Natural killer cell (primary cell): ENCODE measurements at regions not wholly inside any gene's neighbourhood (a gene's known extent, or its start where the extent isn't known, plus 50 kb on each side); places are given as distances from the start of the nearest gene placed in this dataset.
A peak's percentile ranks its signal among the peaks of the same experiment; 100 is the strongest.

Experiments used
- ATAC-seq, 3 donors: fragments of 150-1000 bp in 2 of 3; fragments of 200-7000 bp in 1 of 3; cut with Tn5 transposase; 1 replicate in 1 of 3; 2 replicates in 2 of 3; pipeline ENCODE4 v1.10.0; 2021; ENCODE audit warnings: mild to moderate bottlenecking in 2 of 3, moderate library complexity in 2 of 3
- DNase-seq, 2 donors: peaks; one replicate each; pipeline versions ENCODE4 v3.0.0 to v3.0.0-alpha.2; 2013 to 2021; ENCODE audit warnings: mixed read lengths in 1 of 2
- H3K27ac ChIP-seq: one replicate; pipeline ENCODE4 v1.5.1; 2013; ENCODE audit warnings: mild to moderate bottlenecking, low read length
- H3K27me3 ChIP-seq: one replicate; pipeline ENCODE4 v1.6.1; 2013; ENCODE audit warnings: low read length; ENCODE audit not compliant: control insufficient read depth, insufficient read depth
- H3K36me3 ChIP-seq: one replicate; pipeline ENCODE4 v1.6.1; 2013; ENCODE audit warnings: low read length; ENCODE audit not compliant: control insufficient read depth, insufficient read depth
- H3K4me1 ChIP-seq: one replicate; pipeline ENCODE4 v1.6.1; 2013; ENCODE audit warnings: low read length; ENCODE audit not compliant: control insufficient read depth, insufficient read depth
- H3K4me3 ChIP-seq: one replicate; pipeline ENCODE4 v1.5.1; 2013; ENCODE audit warnings: low read length
- H3K9me3 ChIP-seq: one replicate; pipeline ENCODE4 v1.6.1; 2013; ENCODE audit warnings: low read length; ENCODE audit not compliant: control insufficient read depth, insufficient read depth
- H3K27ac Mint-ChIP-seq, 2 donors: one replicate each; pipeline ENCODE4 v1.8.0; 2022; ENCODE audit warnings: mild to moderate bottlenecking in 2 of 2, mixed read lengths in 2 of 2, moderate library complexity in 1 of 2
- H3K27me3 Mint-ChIP-seq, 2 donors: one replicate each; pipeline ENCODE4 v1.8.0; 2022; ENCODE audit warnings: low read depth in 2 of 2, mixed read lengths in 2 of 2
- H3K36me3 Mint-ChIP-seq: one replicate; pipeline ENCODE4 v1.8.0; 2022; ENCODE audit warnings: mixed read lengths
- H3K4me1 Mint-ChIP-seq, 2 donors: one replicate each; pipeline ENCODE4 v1.8.0; 2022; ENCODE audit warnings: mixed read lengths in 2 of 2
- H3K4me3 Mint-ChIP-seq: one replicate; pipeline ENCODE4 v1.8.0; 2022; ENCODE audit warnings: mild to moderate bottlenecking, moderate library complexity, mixed read lengths
- H3K9me3 Mint-ChIP-seq, 2 donors: one replicate each; pipeline ENCODE4 v1.8.0; 2022; ENCODE audit warnings: mixed read lengths in 2 of 2
- CTCF ChIP-seq: fragments of 200-600 bp; IDR thresholded peaks from one replicate; pipeline ENCODE4 v1.8.0; 2022; ENCODE audit warnings: antibody characterized with exemption
- WGBS: methylation state at CpG from one replicate; pipeline ENCODE4 v1.1.7; 2013; ENCODE audit warnings: missing lambda C conversion rate; ENCODE audit not compliant: insufficient coverage; 5-methylcytosine and 5-hydroxymethylcytosine counted together
- intact Hi-C: fragments of 100-400 bp; cut with micrococcal nuclease; formaldehyde crosslinking; loops from one replicate; pipeline ENCODE4 v1.14.2; 2022

DNA sequence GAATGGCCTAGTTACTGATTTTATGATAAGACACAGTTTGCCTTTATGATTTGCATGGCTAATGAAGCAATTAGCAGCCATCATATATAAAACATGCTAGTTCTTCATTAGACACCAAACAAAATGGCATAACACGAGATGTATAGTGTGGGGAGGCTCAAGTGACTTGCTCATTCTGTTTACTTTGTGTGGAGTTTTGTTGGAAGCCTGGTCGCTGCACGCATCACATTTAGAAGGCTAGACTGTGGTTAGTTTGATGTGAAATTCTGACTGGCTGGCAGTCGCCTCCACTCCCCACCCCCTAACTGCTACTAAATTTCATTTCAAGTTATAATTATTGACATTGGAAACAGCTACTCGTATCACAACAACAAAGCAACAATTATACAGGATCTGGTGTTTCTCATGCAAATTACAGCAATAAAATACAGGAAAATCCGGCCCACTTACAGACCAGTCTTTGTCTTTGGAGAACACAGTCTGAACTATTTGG is 356.1 kb downstream of the LMO4 start:
- no peaks in the 10 kb centered on the region for H3K36me3 Mint-ChIP-seq
- no peak overlapping the region for H3K4me3 ChIP-seq
- ATAC-seq (no peak), DNase-seq (peak in 1 of 2 donors; percentile 14)
- H3K4me1 Mint-ChIP-seq, result peaks cover 0 to 13% of the 10 kb centered on the region in 2 donors
- no peaks in the 10 kb centered on the region for H3K4me1 ChIP-seq
- H3K27ac ChIP-seq, result no peak overlapping the region
- H3K4me3 Mint-ChIP-seq, result peak overlapping the region; percentile 77
- no peaks in the 10 kb centered on the region for H3K36me3 ChIP-seq
- WGBS, result 83% methylated on average over 5 of the region's 6 CpGs
- no peak for TF ChIP-seq CTCF
- peaks cover 0 to 2% of the 10 kb centered on the region in 2 donors for H3K27me3 Mint-ChIP-seq
- peak overlapping the region in 1 of 2 donors; percentile 74 for H3K27ac Mint-ChIP-seq
- intact Hi-C loops, result no loop called here
- no peaks in the 10 kb centered on the region for H3K9me3 Mint-ChIP-seq
- no peaks in the 10 kb centered on the region for H3K27me3 ChIP-seq
- H3K9me3 ChIP-seq, result no peaks in the 10 kb centered on the region

DNA sequence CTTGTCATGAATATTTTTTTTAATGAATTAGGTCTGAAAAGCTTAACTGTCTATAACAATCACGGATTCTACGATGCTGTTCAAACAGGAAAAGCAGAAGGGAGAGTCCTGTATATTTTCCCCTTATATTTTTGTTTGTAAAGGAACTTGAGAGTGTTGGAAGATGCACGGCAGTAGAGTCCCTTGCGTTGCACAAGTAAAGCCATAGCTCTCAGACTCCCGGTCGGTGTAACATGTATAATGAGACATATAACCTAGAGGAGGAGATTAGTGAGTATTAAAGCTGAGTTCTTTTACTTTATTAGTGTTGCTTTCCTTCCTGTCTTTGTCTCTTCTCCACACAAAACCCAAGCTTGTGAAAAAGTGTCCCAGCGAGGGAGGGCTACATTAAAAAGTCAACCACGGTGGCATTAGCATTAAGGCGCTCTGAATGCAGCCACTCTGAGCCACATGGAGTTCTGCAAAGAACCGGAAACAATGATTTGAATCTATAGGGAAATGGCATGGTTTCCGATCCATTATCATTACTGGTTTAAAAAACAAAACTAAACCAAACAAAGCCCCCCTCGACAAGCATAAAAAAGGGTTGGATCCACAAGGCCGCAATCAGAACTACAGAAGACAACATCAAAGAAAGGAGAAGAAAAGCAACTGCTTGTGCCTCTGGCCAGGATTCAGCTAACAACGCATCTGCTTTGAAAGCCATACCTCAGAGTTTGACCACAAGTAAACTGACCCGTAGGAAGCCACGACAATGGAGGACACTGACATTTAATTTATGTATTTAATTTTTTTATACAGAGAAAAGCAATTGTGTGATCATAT is 356.8 kb downstream of the LMO4 start:
- no peak for TF ChIP-seq CTCF
- Histone ChIP-seq H3K27me3 (no peaks in the 10 kb centered on the region), H3K27ac (no peak overlapping the region), H3K36me3 (no peaks in the 10 kb centered on the region), H3K4me3 (no peak overlapping the region), H3K9me3 (no peaks in the 10 kb centered on the region), H3K4me1 (no peaks in the 10 kb centered on the region)
- Mint-ChIP-seq H3K27ac (no peak overlapping the region), H3K9me3 (no peaks in the 10 kb centered on the region), H3K36me3 (no peaks in the 10 kb centered on the region), H3K4me3 (peak overlapping the region; percentile 77), H3K4me1 (peaks cover 0 to 13% of the 10 kb centered on the region in 2 donors), H3K27me3 (peaks cover 0 to 2% of the 10 kb centered on the region in 2 donors)
- intact Hi-C loops, result no loop called here
- WGBS, result 74% methylated on average over 15 of the region's 16 CpGs
- DNase-seq (no peak), ATAC-seq (no peak)

GRCh38 chr1:87686136-87686495 is 357.4 kb downstream of the LMO4 start:
- no peak for DNase-seq
- Mint-ChIP-seq H3K4me3 (no peak overlapping the region), H3K4me1 (peaks cover 0 to 13% of the 10 kb centered on the region in 2 donors), H3K9me3 (no peaks in the 10 kb centered on the region), H3K27ac (no peak overlapping the region), H3K36me3 (no peaks in the 10 kb centered on the region), H3K27me3 (peaks cover 0 to 5% of the 10 kb centered on the region in 2 donors)
- H3K36me3 ChIP-seq, result no peaks in the 10 kb centered on the region
- no peak for ATAC-seq
- H3K9me3 ChIP-seq, result no peaks in the 10 kb centered on the region
- H3K4me1 ChIP-seq, result no peaks in the 10 kb centered on the region
- 17% methylated on average over 1 of the region's 1 CpG for WGBS
- no peak for TF ChIP-seq CTCF
- intact Hi-C loops, result no loop called here
- H3K27ac ChIP-seq, result no peak overlapping the region
- H3K4me3 ChIP-seq, result no peak overlapping the region
- H3K27me3 ChIP-seq, result no peaks in the 10 kb centered on the region

- no peak overlapping the region for H3K27ac Mint-ChIP-seq
- H3K4me1 ChIP-seq, result no peaks in the 10 kb centered on the region
- intact Hi-C loops, result no loop called here
- H3K36me3 ChIP-seq, result no peaks in the 10 kb centered on the region
- TF ChIP-seq CTCF, result no peak
- no peaks in the 10 kb centered on the region for H3K9me3 ChIP-seq
- no peak overlapping the region for H3K4me3 Mint-ChIP-seq
- no peaks in the 10 kb centered on the region for H3K9me3 Mint-ChIP-seq
- H3K4me1 Mint-ChIP-seq, result peaks cover 0 to 13% of the 10 kb centered on the region in 2 donors
- no peak for ATAC-seq
- no peaks in the 10 kb centered on the region for H3K27me3 ChIP-seq
- H3K27ac ChIP-seq, result no peak overlapping the region
- peaks cover 0 to 5% of the 10 kb centered on the region in 2 donors for H3K27me3 Mint-ChIP-seq
- no peaks in the 10 kb centered on the region for H3K36me3 Mint-ChIP-seq
- DNase-seq, result no peak
- WGBS, result 100% methylated on average over 1 of the region's 1 CpG
- H3K4me3 ChIP-seq, result no peak overlapping the region
Observed at GRCh38 chr1:87686671-87687070, 358.0 kb downstream of the LMO4 start.
